Epidermal melanocyte (primary cell): ENCODE measurements at regions not wholly inside any gene's neighbourhood (a gene's known extent, or its start where the extent isn't known, plus 50 kb on each side); places are given as distances from the start of the nearest gene placed in this dataset.

Experiments
- DNase-seq: peaks from one replicate; pipeline ENCODE4 v3.0.0; 2011; ENCODE audit warnings: low spot score; ENCODE audit not compliant: insufficient read length

DNA sequence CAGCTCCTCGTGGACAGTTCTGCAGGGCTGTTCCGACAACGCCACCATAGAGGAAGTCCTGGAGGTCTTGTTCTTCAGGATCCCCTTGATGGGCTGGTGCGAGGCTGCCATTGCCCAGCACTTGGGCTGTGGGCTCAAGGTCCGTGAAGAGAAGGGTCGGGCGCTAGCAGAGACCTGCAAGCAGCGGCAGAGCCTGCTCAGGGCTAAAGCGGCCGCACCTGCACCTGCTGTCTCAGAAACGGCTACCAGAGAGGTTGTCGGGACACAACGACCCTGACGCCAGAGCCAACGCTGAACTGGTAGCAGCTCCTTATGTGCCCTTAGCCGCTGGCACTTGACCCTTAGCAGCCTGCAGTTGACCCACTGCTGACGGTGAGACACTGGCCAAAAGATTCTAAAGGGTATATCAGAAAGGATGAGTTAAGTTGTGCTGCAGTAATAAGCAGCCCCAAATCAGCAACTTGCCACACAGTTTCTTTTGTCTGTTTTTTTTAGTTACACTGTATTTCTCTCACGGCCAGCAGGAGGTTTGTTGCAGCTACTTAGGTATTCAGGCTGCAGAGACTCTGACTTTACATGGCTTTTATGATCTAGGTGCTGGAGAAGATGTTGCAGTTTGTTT is 55.5 kb upstream of the ST6GAL2 start:
- no peak for DNase-seq

DNA sequence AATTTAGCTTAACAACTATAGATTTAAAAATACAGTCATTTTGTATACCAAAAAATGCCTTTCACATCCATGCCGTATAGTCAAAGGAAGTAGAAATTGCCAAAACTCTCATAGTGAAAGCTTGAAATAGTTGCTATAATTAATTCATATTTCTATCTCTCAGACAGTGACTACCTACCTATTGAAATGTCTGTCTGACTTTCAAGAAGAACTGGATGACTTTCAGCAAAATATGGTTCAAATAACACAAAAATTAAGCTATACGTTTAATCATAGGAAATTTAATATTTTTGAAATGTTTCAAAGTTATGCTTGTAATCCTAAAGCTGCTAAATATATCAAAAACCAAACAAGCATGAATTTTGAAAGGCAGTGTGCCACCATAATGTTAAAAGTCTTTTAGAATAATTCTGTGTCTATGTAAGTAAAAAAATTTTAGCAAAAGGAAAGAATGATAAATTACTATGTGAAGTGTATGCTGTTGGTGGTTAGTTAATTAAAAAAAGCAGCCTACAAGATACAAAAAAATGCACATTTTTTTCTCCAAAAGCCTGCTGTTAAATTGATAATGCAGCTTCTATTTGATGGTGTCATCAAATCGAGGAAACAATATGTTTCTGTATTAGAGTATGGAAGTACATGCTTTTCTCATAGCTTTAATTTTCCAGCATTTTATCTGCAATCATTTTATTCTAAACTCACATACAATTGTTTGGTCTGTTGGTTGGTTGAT is 57.7 kb upstream of the ST6GAL2 start:
- DNase-seq, result no peak

DNA sequence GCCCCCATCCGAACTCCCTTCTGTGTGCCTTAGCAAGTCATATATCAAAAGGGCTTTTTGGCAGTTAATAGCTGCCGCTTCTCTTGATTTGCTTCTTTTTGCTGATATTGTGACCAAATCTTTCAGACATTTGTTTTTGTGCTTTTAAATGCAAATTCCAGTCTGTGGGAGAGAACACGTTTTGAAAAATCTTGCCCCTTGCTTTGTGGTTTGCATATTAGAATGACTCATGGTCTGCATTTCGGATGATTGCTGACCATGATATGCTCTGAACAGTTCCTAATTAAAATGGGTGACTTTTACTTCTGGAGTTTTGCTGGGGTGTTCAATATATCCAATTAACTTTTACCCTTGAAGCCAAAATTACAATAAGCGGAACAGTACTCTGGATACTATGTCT is 58.2 kb upstream of the ST6GAL2 start:
- no peak for DNase-seq

DNA sequence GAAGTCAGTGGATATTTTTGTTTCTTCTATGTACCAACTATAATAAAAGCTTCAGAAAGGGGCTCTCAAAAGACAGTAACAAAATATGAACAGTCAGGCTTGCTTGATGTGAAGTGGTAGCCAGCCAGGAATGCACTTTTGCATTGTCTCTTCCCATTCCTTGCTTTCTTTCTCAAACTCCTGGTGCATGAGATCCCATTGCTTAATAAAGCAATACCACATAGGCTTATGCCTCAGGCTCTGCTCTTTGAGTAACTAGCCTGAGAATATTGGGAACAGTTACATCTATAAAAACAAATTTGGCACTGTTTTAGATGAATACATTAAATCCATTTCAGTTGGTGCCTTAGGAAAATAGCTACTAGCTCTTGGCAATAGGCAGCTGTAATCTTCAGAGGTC is 62.6 kb upstream of the ST6GAL2 start:
- DNase-seq, result no peak

DNA sequence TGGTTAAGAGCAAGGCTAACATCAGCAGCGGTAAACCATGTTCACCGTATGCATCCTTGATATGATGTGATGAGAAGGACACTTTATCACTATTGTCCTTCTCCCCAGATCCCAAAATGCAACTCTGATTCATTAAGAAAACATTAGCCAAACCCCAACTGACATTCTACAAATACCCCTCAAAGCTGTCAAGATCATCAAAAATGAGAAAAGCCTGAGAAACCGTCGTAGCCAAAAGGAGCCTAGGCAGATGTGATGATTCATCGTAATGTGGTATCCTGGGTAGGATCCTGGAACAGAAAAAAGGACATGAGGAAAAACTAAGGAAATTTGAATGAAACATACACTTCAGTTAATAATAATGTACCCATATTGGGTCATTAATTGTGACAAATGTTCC is 67.3 kb upstream of the ST6GAL2 start:
- DNase-seq, result no peak

DNA sequence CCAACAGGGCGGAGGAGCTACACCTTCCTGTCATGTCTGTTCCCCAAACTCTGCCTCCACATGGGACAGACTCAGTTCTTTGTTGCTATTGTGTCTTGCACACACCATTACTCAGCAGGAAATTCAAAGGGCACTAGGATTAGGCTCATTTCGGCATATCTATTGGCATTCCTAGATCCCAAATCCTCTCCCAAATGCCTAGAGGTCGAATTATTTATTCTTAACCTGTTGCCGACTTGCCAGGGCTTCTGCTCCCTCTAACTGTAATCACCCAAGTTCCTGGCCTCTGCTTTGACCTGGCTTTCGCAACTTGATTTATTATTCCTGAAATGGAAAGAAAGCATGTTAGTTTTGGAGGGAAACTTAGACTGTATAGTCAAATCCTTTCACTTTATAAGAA is 67.8 kb upstream of the ST6GAL2 start:
- DNase-seq, result no peak

DNA sequence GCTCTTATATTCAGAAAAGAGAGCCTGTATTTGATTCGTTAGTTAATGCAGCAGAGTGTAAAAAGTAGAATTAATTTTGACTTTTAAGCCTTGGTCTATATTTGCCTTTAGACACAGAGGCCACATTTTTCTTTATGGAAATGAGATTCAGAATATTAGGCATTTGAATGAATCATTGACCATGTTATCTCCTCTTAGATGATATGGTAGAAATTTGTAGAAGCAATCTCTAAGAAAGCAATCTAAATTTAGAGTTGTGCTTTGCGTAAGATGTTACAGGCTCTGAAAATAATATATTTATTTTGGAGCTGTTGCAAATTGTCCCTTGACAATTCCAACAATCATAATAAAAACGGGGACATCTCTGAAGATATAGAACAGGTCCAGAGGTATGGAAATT is 68.3 kb upstream of the ST6GAL2 start:
- no peak for DNase-seq

DNA sequence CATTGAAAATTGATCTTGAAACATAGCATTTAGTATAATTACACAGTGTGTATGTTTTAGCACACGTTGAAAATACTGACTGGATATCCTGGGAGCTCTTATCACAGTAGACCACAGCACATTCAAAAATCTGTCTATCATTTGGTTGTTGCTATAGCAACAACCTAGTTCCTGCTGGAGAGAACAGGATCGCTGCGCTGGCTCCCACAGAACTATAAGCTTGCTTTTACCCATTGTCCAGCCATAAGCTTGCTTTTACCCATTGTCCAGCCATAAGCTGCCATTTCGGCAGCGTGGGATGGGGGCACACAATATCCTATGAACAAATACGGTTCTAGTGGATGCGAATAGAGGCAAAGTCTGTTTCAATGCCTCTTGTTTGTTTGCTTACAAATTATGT is 70.4 kb upstream of the ST6GAL2 start:
- no peak for DNase-seq

DNA sequence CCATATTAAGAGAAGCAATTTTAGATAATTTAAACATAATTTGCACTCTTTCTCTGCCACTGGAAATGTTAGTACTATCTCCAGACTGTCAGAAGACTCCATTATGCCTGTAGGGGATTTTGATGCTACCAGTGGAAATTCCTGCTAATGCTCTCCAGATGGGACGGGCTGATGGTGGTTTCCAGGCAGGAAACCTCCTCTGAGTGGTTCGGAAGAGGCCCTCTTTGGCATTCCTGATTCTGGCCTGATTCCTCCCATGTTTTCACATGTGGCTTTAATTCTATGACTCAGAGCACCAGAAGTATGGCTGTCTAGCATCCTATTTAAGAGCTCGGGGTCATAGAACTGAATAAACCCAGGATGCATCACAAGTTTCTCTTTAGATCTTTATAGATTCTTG is 70.9 kb upstream of the ST6GAL2 start:
- peak; percentile 75 for DNase-seq

DNA sequence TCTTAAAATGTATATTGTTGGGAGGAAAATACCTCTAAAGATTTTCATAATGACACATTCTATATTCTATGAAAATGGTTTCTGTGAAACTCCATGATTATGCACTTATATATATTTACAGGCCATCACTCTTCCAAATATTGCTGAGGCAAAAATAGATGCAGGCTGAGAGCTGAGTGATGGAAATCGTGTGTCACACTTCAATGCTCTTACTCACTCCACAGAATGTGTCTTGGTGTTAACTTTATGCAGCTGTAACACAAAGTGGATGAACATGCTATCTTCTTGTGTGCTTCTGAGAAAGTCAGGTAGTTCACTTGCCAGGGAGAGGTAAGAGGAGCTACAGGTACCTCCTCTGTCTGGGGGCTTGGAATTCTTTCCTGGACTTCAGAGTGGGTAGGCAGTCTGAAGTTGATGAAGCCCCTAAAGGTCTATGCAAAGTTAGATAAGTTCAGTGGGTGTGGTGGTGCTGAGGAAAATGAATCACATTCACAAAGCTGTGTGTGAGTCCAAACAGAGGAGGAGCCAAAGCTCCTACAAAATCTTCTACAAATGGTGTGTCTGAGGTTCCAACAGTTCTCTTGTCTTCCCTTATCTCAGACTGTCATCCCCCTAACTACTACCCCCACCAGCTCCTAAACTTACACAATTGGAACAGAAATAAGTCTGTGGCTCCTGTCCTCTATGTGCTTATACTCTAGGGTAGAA is 74.2 kb upstream of the ST6GAL2 start:
- DNase-seq, result no peak

DNA sequence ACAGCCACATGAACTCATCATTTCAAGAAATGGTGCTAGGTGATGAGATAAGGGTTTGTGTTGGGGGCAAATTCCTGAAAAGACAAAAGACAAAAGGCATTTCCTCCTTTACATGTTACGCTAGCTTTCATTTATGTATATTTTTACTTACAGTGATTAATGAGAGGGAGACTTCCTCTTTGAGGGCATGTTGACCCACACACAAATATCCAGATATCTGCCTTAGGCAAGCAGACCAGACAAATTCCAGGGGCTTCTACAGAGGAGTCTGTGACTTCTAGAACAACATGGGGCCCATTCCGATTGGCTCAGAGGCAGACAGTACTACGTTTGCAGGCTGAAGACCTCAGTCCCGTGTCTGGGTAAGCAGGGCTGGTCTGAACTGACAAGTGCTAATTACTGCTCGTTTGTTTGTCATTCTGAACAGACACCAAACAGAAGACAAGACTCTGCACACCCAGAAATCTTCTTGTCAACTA is 74.8 kb upstream of the ST6GAL2 start:
- DNase-seq, result no peak

DNA sequence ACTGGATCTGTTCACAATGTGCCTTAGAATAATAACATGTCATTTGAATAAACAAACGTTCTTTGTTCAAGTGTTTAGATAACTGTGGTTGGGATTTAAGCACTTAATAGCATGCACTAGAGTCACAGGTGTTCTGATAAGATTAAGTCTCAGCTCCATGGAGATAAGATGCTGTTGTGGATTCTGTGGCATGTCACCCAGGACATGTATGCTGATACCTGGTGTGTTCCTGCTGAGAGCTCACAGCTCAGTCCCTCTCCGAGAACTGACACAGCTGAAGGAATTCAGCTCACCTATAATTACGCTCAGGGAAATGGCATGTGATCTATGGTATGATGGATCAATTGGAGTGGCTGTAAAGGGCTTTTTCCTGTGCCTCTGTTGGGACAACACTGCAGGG is 75.4 kb upstream of the ST6GAL2 start:
- DNase-seq, result no peak

DNA sequence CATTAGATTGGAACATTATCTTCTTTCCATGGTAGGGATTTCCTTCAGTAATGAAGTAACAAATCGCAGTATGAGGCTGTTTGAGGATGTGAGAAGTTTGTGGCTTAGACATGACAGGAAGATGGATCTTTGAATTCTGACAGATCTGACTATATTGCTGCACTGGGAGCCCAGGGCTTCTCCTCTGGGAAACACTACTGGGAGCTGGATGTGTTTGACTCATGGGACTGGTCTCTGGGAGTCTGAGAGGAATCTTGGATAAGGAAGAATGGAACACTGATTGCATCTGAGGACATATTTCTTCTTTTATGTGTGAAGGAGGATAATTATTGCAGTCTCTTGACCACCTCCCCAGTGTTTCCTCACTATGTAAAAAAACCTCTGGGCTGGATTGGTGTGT is 77.2 kb upstream of the ST6GAL2 start:
- no peak for DNase-seq

DNA sequence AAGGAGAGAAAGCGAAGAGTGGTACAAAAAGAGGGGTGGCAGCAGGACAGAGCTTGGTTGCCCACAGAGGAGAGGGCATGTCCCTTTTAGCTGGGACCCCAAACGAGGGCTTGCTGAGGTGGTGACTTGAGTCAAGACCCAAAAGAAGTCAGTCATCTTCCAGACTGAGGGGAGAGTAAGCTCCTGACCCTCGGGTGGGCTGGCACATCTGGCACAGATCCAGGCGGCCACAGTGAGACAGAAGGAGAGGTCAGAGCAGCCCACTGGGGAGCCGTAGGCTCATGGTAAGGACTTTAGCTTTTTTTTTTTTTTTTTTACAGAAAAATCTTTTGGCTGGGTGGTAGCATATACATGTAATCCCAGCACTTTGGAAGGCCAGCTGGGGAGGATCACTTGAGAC is 77.9 kb upstream of the ST6GAL2 start:
- no peak for DNase-seq

DNA sequence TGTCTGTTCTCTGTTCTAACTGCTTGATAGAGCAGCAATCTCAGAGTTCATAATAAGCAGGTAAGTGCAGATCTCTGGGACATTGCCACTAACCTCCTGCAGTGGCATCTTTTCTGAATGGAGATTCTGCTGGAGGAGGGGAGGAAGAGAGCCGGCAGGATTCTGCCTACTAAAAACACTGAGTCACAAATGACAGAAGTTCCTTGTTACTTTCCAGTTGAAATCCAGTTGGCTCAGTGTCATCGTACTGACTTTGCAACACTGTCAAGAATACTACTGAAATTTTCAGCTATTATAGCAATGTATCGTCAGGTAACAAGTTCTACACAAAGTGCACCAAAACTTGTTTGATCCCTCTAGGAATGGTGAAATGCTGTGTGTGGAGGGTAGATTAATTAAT is 79.6 kb upstream of the ST6GAL2 start:
- DNase-seq, result no peak

DNA sequence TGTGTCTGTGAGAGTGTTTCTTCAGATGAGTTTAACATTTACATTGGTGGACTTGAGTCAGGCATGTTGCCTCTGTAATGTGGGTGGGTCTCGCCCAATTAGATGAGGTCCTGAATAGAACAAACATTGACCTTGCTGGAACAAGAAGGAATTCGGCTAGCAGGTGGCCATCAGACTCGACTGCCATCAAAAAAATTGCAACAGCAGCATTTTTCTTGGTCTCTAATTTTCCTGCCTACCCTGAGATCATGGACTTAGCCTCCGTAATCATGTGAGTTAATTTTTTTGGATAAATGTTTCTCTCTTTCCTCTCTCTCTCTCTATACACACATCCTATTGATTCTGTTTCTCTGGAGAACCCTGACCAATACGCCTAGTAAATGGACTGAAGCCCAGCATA is 83.8 kb upstream of the ST6GAL2 start:
- no peak for DNase-seq

DNA sequence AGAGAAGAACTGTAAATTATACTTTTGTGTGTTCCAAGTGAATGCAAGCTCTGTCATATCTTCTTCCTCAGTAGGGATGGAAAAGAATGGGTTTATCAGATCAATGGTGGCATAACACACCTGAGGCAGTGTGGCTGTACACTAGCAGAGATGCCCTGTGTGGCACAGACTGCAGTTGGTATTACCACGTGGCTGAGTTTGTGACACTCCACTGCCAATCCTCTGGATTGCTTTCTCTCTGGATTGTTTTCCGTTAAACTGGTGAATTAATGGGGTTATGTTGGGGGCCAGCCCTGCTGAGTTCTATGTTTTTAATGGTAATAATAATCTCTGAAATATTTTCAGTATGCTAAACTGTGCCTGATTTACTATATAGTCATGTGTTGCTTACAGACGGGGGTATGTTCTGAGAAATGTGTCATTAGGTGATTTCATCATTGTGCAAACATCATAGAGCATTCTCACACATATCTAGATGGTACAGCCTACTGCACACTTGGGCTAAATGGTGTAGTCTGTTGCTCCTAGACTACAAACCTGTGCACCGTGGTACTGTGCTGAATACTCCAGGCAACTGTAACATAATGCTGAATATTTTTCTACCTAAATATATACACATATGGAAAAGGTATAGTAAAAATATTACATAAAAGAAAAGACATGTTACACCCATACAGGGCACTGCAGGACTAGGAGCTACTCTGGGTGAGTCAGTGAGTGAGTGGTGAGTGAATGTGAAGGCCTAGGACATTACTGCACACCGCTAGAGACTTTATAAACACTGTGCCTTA is 84.7 kb upstream of the ST6GAL2 start:
- DNase-seq, result no peak

DNA sequence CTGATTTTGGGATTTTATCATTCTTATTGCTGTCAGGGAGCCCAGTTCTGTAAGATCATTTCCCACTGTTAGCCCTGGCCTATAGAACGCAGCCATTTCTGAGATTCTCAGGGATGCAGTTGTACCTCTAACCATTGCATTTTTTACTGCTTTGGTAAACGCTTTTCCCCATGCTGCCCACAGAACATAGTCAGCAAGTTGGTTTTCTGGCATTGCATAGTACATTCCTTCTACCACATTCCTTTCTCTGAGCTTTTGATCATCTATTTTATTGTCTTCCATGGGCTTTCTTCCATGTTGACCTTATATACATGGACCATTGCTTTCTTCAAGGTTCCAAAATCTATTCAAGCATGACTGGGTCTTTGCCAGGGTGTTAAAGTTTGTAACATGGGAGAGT is 86.8 kb upstream of the ST6GAL2 start:
- DNase-seq, result no peak

DNA sequence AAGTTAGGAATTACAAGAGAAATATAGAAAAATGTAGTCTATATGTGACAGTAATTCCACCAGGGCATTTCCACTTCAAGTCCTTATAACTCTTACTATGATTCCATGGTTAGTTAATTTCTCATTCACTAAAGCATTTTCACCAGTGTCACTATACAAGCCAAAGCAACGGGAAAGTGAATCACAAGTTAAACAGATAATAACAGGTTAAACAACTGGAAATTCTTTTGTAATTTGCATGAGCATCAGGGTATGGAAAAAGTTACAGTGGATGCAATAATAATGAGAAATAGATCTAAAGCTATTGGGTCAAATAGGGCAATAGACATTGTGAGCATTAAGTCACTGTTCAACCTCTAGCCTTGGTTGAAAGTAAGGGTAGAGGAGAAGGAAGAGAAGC is 88.9 kb upstream of the ST6GAL2 start:
- no peak for DNase-seq

DNA sequence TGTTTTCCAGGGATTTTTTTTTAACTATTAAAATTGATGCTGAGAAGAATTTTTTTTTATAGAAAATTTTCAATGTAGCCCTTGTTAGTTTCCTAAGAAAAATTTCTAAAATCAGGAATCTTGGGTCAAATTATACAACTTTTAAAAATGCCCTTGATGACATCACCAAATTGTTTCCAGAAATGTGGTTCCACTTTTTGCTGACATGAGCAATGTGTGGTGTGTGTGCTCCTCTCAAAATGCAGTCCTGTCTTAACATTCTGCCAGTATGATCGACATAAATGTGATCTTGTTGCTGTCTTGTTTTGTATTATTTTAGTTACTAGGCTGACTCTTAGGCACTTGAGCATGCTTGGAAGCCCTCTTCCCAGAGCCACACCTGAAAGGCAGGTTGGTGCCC is 89.7 kb upstream of the ST6GAL2 start:
- DNase-seq, result no peak

DNA sequence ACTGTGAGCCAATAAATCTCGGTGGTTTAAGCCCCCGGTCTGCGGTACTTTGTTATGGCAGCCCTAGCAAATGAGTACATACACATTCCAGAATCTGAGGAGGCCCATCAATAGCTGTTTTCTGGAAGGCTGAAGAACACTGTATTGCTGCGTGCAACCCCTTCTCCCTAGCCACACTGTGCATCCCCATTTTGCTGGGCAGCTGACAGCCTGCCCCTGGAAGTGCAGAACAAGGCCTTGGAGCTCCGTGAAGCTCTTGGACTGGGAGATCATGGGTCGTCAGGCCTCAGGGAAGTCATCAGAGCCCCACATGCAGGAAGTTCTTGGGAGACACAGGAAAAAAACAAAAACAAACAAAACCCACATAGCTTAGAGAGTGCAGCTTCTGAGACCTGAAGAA is 90.6 kb upstream of the ST6GAL2 start:
- no peak for DNase-seq

DNA sequence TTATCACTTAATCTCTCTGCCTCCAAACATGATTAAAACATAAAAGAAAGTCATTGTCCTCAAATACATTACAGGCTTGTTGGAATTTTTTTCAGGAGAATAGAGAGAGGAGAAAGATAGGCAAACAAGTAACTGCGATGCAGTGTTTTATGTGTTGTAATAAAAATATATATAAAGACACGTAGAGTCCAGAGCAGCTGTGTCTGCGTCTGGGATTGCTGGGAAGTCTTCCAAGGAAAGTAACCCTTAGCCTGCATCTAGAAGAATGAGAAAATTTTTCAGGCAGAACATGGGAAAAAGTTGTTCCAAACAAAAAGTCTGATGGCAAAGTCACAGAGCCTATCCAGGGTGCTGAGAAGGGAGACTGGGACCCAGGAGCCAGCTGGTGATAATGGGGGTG is 91.8 kb upstream of the ST6GAL2 start:
- no peak for DNase-seq
